Ishikawa (cell line): ENCODE measurements at regions not wholly inside any gene's neighbourhood (a gene's known extent, or its start where the extent isn't known, plus 50 kb on each side); places are given as distances from the start of the nearest gene placed in this dataset.

ENCODE experiments used
- CEBPB ChIP-seq: IDR thresholded peaks from 2 replicates; pipeline ENCODE4 v1.6.1; 2012
- CREB1 ChIP-seq: IDR thresholded peaks from 2 replicates; pipeline ENCODE4 v1.6.1; 2012; ENCODE audit warnings: low read depth
- EGR1 ChIP-seq: IDR thresholded peaks from 2 replicates; pipeline ENCODE4 v1.6.1; 2012
- FOXM1 ChIP-seq: IDR thresholded peaks from 2 replicates; pipeline ENCODE4 v1.6.1; 2012; ENCODE audit warnings: low read depth, borderline replicate concordance
- TAF1 ChIP-seq: IDR thresholded peaks from 2 replicates; pipeline ENCODE4 v1.6.1; 2012; ENCODE audit warnings: low read depth, mild to moderate bottlenecking
- TEAD4 ChIP-seq: IDR thresholded peaks from 2 replicates; pipeline ENCODE4 v1.6.1; 2012
- YY1 ChIP-seq: IDR thresholded peaks from 2 replicates; pipeline ENCODE4 v1.6.1; 2012; ENCODE audit warnings: low read depth
- ZBTB7A ChIP-seq: IDR thresholded peaks from 2 replicates; pipeline ENCODE4 v1.6.1; 2012; ENCODE audit warnings: low read depth
- TF ChIP-seq, protein P1 (sequence below): IDR thresholded peaks from 2 replicates; pipeline ENCODE4 v1.6.1; 2012; ENCODE audit warnings: low read depth, mild to moderate bottlenecking

DNA sequence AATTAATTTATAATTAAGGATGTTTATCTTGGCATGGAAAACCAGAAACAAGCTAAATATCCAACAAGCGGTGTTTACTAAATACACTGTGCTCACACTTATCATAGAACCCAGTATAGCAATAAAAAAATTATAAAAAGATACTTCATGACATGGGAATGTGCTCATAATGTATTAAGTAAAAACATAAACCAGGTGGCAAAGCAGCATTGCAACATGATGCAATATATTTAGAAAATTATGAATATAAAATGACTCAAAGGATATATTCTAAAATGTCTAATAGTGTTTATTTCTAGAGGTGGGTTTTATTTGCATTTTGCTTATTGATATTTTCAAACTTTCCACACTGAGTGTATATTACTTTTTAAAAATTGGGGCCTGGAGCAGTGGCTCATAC is 84.4 kb upstream of the ATL2 start:
- TF ChIP-seq TAF1 (no peak), ZBTB7A (no peak), YY1 (no peak), FOXM1 (no peak), TEAD4 (no peak), EGR1 (no peak), CREB1 (no peak), CEBPB (no peak)
- TF ChIP-seq, protein P1, sequence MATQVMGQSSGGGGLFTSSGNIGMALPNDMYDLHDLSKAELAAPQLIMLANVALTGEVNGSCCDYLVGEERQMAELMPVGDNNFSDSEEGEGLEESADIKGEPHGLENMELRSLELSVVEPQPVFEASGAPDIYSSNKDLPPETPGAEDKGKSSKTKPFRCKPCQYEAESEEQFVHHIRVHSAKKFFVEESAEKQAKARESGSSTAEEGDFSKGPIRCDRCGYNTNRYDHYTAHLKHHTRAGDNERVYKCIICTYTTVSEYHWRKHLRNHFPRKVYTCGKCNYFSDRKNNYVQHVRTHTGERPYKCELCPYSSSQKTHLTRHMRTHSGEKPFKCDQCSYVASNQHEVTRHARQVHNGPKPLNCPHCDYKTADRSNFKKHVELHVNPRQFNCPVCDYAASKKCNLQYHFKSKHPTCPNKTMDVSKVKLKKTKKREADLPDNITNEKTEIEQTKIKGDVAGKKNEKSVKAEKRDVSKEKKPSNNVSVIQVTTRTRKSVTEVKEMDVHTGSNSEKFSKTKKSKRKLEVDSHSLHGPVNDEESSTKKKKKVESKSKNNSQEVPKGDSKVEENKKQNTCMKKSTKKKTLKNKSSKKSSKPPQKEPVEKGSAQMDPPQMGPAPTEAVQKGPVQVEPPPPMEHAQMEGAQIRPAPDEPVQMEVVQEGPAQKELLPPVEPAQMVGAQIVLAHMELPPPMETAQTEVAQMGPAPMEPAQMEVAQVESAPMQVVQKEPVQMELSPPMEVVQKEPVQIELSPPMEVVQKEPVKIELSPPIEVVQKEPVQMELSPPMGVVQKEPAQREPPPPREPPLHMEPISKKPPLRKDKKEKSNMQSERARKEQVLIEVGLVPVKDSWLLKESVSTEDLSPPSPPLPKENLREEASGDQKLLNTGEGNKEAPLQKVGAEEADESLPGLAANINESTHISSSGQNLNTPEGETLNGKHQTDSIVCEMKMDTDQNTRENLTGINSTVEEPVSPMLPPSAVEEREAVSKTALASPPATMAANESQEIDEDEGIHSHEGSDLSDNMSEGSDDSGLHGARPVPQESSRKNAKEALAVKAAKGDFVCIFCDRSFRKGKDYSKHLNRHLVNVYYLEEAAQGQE: no peak
